ENCODE measurements at regions not wholly inside any gene's neighbourhood (a gene's known extent, or its start where the extent isn't known, plus 50 kb on each side); places are given as distances from the start of the nearest gene placed in this dataset.
A peak's percentile ranks its signal among the peaks of the same experiment; 100 is the strongest.

DNA sequence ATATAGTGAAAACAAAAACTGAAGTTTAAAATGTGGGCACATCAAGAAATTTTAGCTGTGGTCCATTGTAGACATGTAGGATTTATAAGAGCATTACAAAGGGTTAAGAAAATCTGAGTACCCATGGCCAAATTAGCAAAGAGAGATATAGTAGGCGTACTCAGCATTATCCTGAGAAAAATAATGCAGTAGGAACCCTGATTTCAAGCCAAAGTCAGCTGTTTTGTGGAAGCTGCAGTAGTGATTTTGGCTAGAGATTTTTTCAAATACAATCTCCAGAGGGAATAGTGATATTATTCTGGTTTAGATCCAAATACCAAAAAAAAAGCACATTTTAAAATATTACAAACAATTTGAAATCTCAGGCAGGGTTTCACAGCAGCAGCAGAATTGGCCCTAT is 450.9 kb downstream of the FBXO15 start (continued):
- TF ChIP-seq, protein P1, sequence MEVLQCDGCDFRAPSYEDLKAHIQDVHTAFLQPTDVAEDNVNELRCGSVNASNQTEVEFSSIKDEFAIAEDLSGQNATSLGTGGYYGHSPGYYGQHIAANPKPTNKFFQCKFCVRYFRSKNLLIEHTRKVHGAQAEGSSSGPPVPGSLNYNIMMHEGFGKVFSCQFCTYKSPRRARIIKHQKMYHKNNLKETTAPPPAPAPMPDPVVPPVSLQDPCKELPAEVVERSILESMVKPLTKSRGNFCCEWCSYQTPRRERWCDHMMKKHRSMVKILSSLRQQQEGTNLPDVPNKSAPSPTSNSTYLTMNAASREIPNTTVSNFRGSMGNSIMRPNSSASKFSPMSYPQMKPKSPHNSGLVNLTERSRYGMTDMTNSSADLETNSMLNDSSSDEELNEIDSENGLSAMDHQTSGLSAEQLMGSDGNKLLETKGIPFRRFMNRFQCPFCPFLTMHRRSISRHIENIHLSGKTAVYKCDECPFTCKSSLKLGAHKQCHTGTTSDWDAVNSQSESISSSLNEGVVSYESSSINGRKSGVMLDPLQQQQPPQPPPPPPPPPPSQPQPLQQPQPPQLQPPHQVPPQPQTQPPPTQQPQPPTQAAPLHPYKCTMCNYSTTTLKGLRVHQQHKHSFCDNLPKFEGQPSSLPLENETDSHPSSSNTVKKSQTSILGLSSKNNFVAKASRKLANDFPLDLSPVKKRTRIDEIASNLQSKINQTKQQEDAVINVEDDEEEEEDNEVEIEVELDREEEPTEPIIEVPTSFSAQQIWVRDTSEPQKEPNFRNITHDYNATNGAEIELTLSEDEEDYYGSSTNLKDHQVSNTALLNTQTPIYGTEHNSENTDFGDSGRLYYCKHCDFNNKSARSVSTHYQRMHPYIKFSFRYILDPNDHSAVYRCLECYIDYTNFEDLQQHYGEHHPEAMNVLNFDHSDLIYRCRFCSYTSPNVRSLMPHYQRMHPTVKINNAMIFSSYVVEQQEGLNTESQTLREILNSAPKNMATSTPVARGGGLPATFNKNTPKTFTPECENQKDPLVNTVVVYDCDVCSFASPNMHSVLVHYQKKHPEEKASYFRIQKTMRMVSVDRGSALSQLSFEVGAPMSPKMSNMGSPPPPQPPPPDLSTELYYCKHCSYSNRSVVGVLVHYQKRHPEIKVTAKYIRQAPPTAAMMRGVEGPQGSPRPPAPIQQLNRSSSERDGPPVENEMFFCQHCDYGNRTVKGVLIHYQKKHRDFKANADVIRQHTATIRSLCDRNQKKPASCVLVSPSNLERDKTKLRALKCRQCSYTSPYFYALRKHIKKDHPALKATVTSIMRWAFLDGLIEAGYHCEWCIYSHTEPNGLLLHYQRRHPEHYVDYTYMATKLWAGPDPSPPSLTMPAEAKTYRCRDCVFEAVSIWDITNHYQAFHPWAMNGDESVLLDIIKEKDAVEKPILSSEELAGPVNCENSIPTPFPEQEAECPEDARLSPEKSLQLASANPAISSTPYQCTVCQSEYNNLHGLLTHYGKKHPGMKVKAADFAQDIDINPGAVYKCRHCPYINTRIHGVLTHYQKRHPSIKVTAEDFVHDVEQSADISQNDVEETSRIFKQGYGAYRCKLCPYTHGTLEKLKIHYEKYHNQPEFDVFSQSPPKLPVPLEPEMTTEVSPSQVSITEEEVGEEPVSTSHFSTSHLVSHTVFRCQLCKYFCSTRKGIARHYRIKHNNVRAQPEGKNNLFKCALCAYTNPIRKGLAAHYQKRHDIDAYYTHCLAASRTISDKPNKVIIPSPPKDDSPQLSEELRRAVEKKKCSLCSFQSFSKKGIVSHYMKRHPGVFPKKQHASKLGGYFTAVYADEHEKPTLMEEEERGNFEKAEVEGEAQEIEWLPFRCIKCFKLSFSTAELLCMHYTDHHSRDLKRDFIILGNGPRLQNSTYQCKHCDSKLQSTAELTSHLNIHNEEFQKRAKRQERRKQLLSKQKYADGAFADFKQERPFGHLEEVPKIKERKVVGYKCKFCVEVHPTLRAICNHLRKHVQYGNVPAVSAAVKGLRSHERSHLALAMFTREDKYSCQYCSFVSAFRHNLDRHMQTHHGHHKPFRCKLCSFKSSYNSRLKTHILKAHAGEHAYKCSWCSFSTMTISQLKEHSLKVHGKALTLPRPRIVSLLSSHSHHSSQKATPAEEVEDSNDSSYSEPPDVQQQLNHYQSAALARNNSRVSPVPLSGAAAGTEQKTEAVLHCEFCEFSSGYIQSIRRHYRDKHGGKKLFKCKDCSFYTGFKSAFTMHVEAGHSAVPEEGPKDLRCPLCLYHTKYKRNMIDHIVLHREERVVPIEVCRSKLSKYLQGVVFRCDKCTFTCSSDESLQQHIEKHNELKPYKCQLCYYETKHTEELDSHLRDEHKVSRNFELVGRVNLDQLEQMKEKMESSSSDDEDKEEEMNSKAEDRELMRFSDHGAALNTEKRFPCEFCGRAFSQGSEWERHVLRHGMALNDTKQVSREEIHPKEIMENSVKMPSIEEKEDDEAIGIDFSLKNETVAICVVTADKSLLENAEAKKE (CRISPR knock-in tag; IDR thresholded peaks at IDR 0.05) = no peak
- TF ChIP-seq ZNF331 (CRISPR knock-in tag; IDR thresholded peaks at IDR 0.05; ENCODE audit: low read depth) (no peak), POLR2AphosphoS5 (IDR thresholded peaks at IDR 0.05; ENCODE audit: low read depth) (no peak), JUNB (IDR thresholded peaks at IDR 0.05; ENCODE audit: unreplicated experiment) (no peak), ZNF114 (CRISPR knock-in tag; IDR thresholded peaks at IDR 0.05) (no peak)

DNA sequence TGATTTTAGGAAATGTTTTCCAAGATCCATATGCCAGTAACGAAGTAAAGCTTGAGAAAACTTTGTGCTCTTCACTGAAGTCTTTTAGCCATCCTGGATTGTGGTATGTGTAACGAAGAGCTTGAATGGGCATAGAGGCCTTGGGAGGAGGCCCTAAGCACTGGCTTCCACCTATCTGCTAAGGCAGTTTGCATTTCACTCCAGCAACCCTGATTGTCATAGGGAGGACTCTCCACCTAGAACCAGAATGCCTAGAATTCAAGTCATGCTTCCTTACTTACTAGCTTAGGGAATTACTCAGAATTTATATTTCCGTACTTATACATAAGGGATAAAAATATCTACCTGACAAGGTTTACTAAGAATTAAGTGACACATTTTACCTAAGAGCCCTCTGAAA is 451.5 kb downstream of the FBXO15 start:
- H3K4me1 Mint-ChIP-seq = no peaks in the 10 kb centered on the region
- no peaks in the 10 kb centered on the region for H3K27me3 Mint-ChIP-seq (ENCODE audit: insufficient read depth, low read depth, poor library complexity)
- peak overlapping the region; percentile 21; the same call in 1 of the 2 replicates for H3K27ac Mint-ChIP-seq
- Histone ChIP-seq H3F3A (replicated peaks; ENCODE audit: low read depth) (no peaks in the 10 kb centered on the region), H4K20me1 (replicated peaks; ENCODE audit: insufficient read depth) (no peaks in the 10 kb centered on the region), H3K4me3 (no peak overlapping the region), H3K9me2 (ENCODE audit: insufficient read depth) (no peaks in the 10 kb centered on the region), H2AFZ (no peak overlapping the region), H3K4me2 (no peak overlapping the region), H3K36me3 (ENCODE audit: insufficient read depth) (no peaks in the 10 kb centered on the region), H3K27ac (ENCODE audit: low read depth) (no peak overlapping the region), H3K4me1 (ENCODE audit: insufficient read depth) (no peaks in the 10 kb centered on the region), H3K79me2 (replicated peaks; ENCODE audit: insufficient read depth) (no peaks in the 10 kb centered on the region), H3K27me3 (ENCODE audit: insufficient read depth) (no peaks in the 10 kb centered on the region)
- peaks cover 5% of the 10 kb centered on the region; the same call in 1 of the 3 replicates for H3K36me3 Mint-ChIP-seq (ENCODE audit: low read depth)
- H3K9me3 Mint-ChIP-seq = no peaks in the 10 kb centered on the region; the same call in 2 of the 3 replicates
- ATAC-seq (no peak), DNase-seq (ENCODE audit: low spot score) (no peak)
- H3K4me3 Mint-ChIP-seq = no peak overlapping the region
- no peak for TF ChIP-seq STAT1 (IDR thresholded peaks at IDR 0.05; ENCODE audit: unreplicated experiment)
- no peak for TF ChIP-seq JUNB (IDR thresholded peaks at IDR 0.05; ENCODE audit: unreplicated experiment)
- TF ChIP-seq EZH2phosphoT487 (IDR thresholded peaks at IDR 0.05; ENCODE audit: unreplicated experiment) = no peak
- no peak for TF ChIP-seq REST (IDR thresholded peaks at IDR 0.05; ENCODE audit: unreplicated experiment)
- TF ChIP-seq ZNF331 (CRISPR knock-in tag; IDR thresholded peaks at IDR 0.05; ENCODE audit: low read depth) = no peak
- no peak for TF ChIP-seq ETS1 (IDR thresholded peaks at IDR 0.05)
- no peak for TF ChIP-seq POLR2AphosphoS5 (IDR thresholded peaks at IDR 0.05; ENCODE audit: low read depth)

Measured in GM23338 (cell line).